Brain microvascular endothelial cell (primary cell): ENCODE measurements at regions not wholly inside any gene's neighbourhood (a gene's known extent, or its start where the extent isn't known, plus 50 kb on each side); places are given as distances from the start of the nearest gene placed in this dataset.
A peak's percentile ranks its signal among the peaks of the same experiment; 100 is the strongest.

Source experiments
- DNase-seq: peaks from one replicate; pipeline ENCODE4 v3.0.0-alpha.2; 2020
- H3K27ac ChIP-seq: fragments of 250-450 bp; sonication (Bioruptor Pico); 2 replicates; pipeline ENCODE4 v1.5.1; 2020; ENCODE audit warnings: mild to moderate bottlenecking, moderate library complexity
- H3K27me3 ChIP-seq: fragments of 250-450 bp; sonication (Bioruptor Pico); replicated peaks from 2 replicates; pipeline ENCODE4 v1.5.1; 2020; ENCODE audit warnings: mild to moderate bottlenecking
- H3K36me3 ChIP-seq: fragments of 250-450 bp; sonication (Bioruptor Pico); replicated peaks from 2 replicates; pipeline ENCODE4 v1.5.1; 2020; ENCODE audit warnings: mild to moderate bottlenecking
- H3K4me3 ChIP-seq: 2 replicates; pipeline ENCODE4 v1.5.1; 2011; ENCODE audit warnings: low read depth, mild to moderate bottlenecking, control low read depth, low read length, moderate library complexity
- in situ Hi-C: cut with HindIII; loops from 2 replicates; pipeline ENCODE4 v1.10.0; 2017; ENCODE audit warnings: low sequenced_read_pairs, low pct_ligation_motif_present
- TF ChIP-seq, protein P1 (sequence below): IDR thresholded peaks from 2 replicates; pipeline ENCODE4 v1.5.1; 2011; ENCODE audit warnings: low read depth, mild to moderate bottlenecking, moderate library complexity, low read length, control low read depth, inconsistent platforms; ENCODE audit errors: missing control alignments

DNA sequence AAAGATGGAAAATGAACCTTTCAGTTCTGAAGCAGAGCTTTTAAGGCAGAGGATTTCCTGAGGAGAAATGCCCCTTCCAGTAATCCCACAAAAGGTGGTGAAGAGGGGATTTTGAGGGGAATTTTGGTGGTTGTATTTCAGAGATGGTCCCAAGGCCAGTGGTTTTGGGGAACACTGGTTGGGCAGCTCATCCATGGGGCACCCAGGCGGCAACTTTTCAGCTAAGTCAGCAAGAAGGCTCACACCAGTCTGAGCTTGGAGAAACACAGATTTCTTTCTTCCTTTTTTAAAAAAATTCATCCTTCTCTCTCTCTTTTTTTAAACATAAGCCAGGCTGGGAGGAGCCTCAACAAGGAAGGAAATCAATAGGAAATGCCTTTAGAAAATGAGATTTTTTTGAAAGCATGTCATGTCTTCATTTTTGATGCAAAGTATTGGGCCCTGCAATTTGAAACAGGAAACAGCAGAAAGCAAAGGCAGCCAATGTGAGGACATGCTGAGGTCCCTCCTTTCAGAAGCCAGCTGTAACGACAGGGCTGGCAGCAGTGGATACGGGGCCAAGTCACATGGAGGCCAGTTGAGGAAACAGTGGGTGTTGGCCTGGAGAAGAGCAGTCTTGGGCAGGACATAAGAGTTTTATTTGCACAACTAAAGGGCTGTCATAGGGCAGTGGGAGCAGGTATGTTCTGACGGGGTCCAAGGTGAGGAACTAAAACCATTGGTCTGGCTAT lies 155.3 kb upstream of the KLF4 start:
- no peaks in the 10 kb centered on the region for H3K27me3 ChIP-seq
- TF ChIP-seq, protein P1, sequence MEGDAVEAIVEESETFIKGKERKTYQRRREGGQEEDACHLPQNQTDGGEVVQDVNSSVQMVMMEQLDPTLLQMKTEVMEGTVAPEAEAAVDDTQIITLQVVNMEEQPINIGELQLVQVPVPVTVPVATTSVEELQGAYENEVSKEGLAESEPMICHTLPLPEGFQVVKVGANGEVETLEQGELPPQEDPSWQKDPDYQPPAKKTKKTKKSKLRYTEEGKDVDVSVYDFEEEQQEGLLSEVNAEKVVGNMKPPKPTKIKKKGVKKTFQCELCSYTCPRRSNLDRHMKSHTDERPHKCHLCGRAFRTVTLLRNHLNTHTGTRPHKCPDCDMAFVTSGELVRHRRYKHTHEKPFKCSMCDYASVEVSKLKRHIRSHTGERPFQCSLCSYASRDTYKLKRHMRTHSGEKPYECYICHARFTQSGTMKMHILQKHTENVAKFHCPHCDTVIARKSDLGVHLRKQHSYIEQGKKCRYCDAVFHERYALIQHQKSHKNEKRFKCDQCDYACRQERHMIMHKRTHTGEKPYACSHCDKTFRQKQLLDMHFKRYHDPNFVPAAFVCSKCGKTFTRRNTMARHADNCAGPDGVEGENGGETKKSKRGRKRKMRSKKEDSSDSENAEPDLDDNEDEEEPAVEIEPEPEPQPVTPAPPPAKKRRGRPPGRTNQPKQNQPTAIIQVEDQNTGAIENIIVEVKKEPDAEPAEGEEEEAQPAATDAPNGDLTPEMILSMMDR, result no peak
- no peaks in the 10 kb centered on the region for H3K36me3 ChIP-seq
- in situ Hi-C loops, result no loop called here
- no peak overlapping the region for H3K27ac ChIP-seq
- DNase-seq, result no peak
- H3K4me3 ChIP-seq, result no peak overlapping the region

DNA sequence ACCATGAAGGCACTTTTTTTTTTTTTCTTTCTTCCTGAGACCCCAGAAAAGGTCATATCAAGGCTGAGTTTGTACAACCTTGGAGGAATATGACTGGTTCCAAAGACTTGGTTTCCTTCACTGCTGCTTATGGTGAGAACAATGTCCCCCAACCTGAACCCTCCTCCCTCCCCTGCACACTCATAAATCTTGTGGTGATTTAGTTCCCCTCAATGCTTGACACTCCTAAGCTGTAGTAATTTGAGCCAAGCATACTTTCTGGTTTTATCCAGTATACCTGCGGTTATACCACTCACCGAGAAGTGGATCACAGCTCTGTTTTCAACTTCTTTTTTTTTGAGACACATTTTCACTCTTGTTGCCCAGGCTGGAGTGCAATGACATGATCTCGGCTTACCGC lies 149.9 kb upstream of the KLF4 start:
- Histone ChIP-seq H3K27ac (no peak overlapping the region), H3K36me3 (no peaks in the 10 kb centered on the region), H3K27me3 (no peaks in the 10 kb centered on the region), H3K4me3 (no peak overlapping the region)
- in situ Hi-C loops, result no loop called here
- DNase-seq, result no peak
- TF ChIP-seq, protein P1, result no peak

DNA sequence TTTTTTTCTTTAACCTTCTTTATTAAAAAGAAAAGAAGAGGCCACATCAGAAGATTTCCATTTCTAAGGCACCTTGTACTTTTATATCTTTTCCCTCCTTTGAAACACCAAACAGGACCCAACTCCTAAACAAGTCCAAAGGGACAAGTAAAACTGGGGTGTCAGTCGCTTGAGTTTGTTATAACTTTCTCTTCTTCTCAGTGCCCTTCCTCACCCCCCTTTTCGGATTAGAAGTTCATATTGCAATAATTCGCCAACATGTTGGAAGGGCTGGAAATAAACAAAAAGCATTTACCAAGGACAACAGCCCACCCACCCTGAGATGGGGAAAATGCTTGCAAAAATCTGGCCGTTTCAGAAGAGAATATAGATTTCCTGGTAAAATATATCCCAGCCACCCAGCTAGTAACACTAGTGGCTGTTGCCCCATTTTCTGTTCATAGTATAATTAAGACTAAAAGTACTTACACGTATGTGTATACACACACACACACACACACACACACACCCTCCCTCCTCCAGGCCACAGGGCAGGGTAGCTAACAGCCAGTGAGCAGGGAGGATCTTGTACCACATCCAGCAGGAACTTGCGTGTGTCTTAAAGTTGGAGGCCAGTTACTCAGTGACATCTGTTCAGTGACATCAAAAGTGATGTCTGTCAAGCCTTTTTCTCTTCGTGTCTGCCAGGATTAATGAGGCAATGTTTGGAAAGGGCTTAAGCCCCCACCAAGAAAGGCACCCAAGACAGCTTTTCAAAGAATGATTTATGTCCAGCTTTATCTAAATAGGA lies 149.1 kb upstream of the KLF4 start:
- peak; percentile 63 for DNase-seq
- TF ChIP-seq, protein P1, result no peak
- in situ Hi-C loops, result no loop called here
- H3K27me3 ChIP-seq, result no peaks in the 10 kb centered on the region
- H3K4me3 ChIP-seq, result peak overlapping the region; percentile 57
- H3K27ac ChIP-seq, result peak overlapping the region; percentile 89
- H3K36me3 ChIP-seq, result no peaks in the 10 kb centered on the region

DNA sequence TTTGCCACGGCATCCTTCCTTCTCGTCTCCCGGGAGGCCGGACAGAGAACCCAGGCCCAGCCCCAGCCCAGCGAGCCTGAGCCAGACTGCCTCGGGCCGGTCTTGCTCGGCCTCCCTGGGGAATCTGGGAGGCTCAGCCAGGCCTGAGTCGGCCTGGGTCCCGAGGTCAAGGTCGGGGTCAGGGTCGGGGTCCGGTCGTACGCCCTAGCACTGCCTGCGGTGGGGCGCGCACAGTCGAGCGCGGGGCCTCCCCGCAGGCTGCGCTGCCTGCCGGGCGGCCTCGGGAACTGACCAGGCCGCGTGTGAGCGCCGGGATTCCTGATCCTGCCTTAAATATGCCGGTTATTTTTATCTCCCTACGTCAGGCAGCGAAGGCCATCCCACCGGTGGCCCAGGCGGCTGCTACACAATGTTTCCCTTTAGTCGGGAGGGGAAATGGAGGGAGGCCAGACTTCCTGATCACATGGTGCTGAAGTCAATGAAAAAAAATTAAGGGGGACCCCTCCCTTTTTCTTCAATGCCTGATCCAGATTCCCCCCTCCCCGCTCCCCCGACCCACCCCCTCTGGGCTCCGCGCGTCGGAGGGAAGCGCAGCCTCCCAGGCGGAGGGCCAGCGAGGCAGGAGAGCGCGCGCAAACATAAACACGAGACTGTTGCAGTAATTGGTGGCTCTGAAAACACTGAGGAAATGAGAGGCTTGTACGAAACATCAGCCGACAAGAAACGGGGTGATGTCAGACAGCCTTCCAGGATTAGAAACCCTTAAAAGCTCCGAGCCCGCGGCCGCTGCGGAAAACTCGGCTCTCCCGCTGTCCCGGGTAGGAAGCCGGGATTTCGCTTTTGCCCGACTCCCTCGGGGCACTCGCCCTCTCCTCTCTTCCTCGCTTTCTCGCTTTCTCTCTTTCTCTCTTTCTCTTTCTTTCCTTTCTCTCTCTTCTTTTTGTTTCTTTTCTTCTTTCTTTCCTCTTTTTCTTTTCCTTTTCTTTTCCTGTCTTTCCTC lies 148.2 kb upstream of the KLF4 start:
- Histone ChIP-seq H3K27ac (peak overlapping the region; percentile 89), H3K27me3 (no peaks in the 10 kb centered on the region), H3K4me3 (peak overlapping the region; percentile 57), H3K36me3 (no peaks in the 10 kb centered on the region)
- in situ Hi-C loops, result no loop called here
- DNase-seq, result peak; percentile 95
- TF ChIP-seq, protein P1, result peak; percentile 29

DNA sequence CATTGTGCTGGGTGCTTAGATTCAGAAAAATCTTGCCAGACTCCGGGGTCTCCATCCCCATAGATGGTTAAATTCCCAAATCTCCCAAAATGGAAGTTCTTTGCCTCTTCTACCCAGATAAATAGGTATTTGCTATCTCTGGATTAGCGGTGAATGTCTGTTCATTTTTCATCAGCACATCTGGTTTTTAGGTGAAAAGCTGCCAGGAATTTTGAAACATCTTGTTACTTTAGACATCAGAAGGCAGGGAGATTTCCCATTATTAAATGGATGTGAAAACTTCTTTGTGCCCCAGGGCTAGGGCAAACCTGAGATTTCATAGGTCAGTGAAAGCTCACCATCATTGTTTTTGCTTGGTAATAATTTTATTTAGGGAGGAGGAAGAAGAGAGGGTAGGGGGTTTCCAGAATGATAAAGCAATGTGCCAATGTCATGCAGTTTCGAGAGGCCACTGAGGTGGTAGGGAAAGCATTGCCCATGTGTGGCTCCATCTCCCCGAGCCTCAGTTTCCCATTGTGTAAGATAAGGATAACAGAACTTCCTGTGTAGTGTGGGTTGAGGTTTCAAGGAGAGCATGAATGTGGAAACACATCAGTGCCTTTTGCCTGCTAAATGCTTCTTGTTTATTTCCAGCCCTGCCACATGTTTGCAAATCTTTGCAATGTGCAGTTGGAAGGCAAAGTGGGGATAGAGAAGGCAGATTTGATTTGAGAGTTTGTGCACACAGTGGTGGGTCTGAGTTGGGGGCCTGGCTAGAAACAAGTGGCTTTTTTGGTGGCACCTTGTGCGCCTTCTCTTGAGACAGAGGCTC lies 147.2 kb upstream of the KLF4 start:
- Histone ChIP-seq H3K27me3 (no peaks in the 10 kb centered on the region), H3K36me3 (no peaks in the 10 kb centered on the region), H3K4me3 (peak overlapping the region; percentile 15), H3K27ac (peak overlapping the region; percentile 89)
- in situ Hi-C loops, result no loop called here
- TF ChIP-seq, protein P1, result no peak
- no peak for DNase-seq
